ENCODE measurements at regions not wholly inside any gene's neighbourhood (a gene's known extent, or its start where the extent isn't known, plus 50 kb on each side); places are given as distances from the start of the nearest gene placed in this dataset.

DNA sequence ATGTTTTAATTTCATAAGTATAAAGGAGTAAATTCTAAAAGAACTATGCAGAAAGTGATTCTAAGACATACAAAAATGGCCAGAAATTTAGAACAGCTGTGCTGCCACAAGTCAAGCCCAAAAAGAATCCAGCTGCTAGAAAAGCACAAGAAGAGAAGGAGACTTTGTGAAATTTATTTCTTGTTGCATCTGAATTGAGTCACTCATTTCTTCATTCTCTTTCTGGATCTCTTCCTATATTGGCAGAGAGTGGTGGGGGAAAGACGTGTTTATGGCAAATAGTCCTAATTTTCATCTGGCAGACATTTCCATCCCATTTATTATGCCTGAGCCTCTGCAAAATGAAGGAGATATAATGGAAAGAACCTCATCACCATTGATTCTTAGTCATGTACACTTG, 139.6 kb upstream of the CTTNBP2NL start:
- TF ChIP-seq CTCF (IDR thresholded peaks at IDR 0.05; ENCODE audit: insufficient read depth, low read length, poor library complexity, severe bottlenecking) (no peak), EZH2phosphoT487 (conservative IDR thresholded peaks at IDR 0.05; ENCODE audit: low read length) (no peak)
